NCI-H2029 (cell line): ENCODE measurements at regions not wholly inside any gene's neighbourhood (a gene's known extent, or its start where the extent isn't known, plus 50 kb on each side); places are given as distances from the start of the nearest gene placed in this dataset.
"Not testable (repeated sequence)": the region's sequence is repeated elsewhere in the genome, so short reads cannot be mapped to it uniquely, and the experiment has no call there.

ENCODE experiments used
- DNase-seq: peaks from one replicate; lab custom pipeline; 2025; lab: John Stamatoyannopoulos, UW

- DNase-seq = no peak
These were observed 124.0 kb upstream of the ECI2 start for GRCh38 chr6:4259391-4259790.

GRCh38 chr6:4258733-4259132 lies 123.4 kb upstream of the ECI2 start:
- DNase-seq = no peak

- DNase-seq = no peak
These were observed 121.6 kb upstream of the ECI2 start for GRCh38 chr6:4256969-4257368.

- peak; percentile 90 for DNase-seq
These were observed 118.3 kb upstream of the ECI2 start for GRCh38 chr6:4253604-4254231.

- DNase-seq = not testable (repeated sequence)
These were observed 117.1 kb upstream of the ECI2 start for GRCh38 chr6:4252445-4252844.

DNA sequence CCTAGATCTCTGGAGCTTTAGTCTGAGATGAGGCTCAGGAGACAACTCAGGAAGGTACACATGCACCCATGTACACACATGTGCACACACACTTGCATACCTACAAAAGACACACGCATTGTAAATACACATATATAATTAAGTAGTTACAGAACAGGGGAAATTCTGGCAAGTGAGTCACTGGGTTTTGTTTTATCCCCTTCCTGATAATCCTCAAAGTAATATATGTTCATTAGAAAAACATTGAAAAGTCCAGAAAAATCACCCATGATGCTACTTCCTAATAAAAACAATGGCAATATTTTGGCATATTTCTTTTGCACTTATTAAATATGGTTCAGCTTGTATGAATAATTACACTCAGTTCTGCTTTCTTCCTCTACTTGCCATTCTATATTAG lies 115.3 kb upstream of the ECI2 start:
- DNase-seq = no peak

DNA sequence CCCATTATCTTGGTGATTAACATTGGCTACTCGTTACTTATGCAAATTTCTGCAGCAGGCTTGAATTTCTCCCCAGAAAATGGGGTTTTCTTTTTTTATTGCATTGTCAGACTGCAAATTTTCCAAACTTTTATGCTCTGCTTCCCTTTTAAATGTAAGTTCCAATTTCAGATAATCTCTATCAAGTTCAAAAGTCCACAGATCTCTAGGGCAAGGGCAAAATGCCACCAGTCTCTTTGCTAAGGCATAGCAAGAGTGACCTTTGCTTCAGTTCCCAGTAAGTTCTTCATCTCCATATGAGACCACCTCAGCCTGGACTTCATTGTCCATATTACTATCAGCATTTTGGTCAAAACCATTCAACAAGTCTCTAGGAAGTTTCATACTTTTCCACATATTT lies 108.5 kb upstream of the ECI2 start:
- not testable (repeated sequence) for DNase-seq

GRCh38 chr6:4243237-4243636 lies 107.9 kb upstream of the ECI2 start:
- DNase-seq = no peak

GRCh38 chr6:4242601-4243000 lies 107.2 kb upstream of the ECI2 start:
- no peak for DNase-seq

- no peak for DNase-seq
These were observed 104.8 kb upstream of the ECI2 start for GRCh38 chr6:4240148-4240547.

- DNase-seq = peak; percentile 67
These were observed 89.9 kb upstream of the ECI2 start for GRCh38 chr6:4225161-4225872.

DNA sequence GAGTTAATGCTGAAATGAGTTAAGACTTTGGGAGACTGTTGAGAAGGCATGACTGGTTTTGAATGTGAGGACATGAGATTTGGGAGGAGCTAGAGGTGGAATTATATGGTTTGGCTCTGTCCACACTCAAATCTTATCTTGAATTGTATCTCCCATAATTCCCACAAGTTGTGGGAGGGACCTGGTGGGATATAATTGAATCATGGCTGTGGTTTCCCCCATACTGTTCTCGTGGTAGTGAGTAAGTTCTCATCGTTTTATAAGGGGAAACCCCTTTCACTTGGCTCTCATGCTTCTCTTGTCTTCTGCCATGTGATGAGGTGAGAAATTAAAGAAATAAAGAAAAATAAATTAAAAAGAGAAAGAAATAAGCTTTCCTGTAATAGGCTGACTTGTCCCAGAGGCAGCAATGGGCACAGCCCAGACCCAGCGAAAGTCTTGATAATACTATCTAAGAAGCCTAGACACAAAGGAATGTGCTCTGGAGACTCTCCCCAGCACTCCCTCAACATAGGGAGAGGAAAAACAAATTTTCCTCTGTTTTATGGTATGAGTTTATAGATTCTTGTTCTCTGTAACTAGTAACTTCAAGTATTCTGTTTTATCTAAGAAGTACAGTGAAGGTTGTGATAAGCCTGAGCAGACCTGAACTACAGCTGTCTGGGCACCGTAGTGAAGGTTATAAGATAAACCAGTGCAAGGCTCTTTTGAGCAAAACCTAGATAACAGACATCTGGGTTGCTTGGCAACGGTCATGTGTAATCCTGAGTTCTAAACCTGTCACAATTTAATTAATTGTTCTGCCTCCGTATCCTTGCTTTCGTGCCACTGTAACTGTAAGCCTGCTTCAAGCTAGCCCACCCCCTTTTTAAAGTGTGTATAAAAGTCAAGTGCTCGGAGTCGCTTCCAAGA lies 88.9 kb upstream of the ECI2 start:
- DNase-seq = no peak

DNA sequence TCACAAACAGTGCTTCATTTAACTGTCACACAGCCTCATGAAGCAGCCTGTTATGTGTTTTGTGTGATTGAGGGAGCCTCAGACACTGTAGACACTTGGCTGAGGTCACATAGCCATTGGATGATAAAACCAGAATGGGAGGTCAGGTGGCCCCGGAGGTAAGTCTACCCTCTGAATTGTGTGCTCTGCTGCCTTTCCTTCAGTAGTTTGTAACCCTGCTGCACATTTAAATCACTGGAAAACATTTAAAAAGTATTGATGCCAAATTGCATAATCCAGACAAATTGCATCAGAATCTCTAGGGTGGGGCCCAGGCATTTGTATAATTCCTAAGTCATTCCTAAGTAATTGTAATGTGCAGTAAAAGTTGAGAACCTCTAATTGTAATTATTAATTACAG lies 85.2 kb upstream of the ECI2 start:
- DNase-seq = no peak

- DNase-seq = not testable (repeated sequence)
These were observed 83.4 kb upstream of the ECI2 start for GRCh38 chr6:4218619-4219317.

- DNase-seq = no peak
These were observed 77.2 kb upstream of the ECI2 start for GRCh38 chr6:4212588-4212987.

GRCh38 chr6:4210629-4211419 lies 75.4 kb upstream of the ECI2 start:
- no peak for DNase-seq

DNA sequence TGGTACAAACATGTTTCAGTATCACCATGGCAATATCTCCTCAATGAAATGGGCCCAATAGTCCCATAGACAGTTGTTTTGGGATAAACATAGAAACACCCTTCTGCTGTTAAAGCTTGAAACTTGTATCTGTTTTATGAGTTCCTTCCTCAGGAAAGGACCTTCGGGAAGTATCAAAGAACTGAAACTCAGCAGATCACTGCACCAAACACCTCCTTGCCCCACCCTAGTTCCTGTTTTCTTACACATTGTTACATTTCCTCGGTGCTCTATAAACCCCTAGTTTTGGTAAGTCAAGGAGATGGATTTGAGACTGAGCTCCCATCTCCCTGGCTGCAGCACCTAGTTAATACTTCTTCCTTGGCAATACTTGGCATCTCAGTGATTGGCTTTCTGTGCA lies 73.8 kb upstream of the ECI2 start:
- no peak for DNase-seq

GRCh38 chr6:4208158-4208557 lies 72.8 kb upstream of the ECI2 start:
- DNase-seq = no peak

- DNase-seq = not testable (repeated sequence)
These were observed 68.5 kb upstream of the ECI2 start for GRCh38 chr6:4203642-4204417.

GRCh38 chr6:4192627-4193026 lies 57.3 kb upstream of the ECI2 start:
- no peak for DNase-seq

GRCh38 chr6:4192173-4192572 lies 56.8 kb upstream of the ECI2 start:
- no peak for DNase-seq
